ENCODE measurements at regions not wholly inside any gene's neighbourhood (a gene's known extent, or its start where the extent isn't known, plus 50 kb on each side); places are given as distances from the start of the nearest gene placed in this dataset.
"Not testable (repeated sequence)": the region's sequence is repeated elsewhere in the genome, so short reads cannot be mapped to it uniquely, and the experiment has no call there.

- DNase-seq (ENCODE audit: low read depth) = not testable (repeated sequence)
These were observed 109.5 kb downstream of the FOXD4L6 start for GRCh38 chr9:41018948-41019347.

- not testable (repeated sequence) for DNase-seq (ENCODE audit: low read depth)
These were observed 111.8 kb downstream of the FOXD4L6 start for GRCh38 chr9:41016699-41017098.

GRCh38 chr9:40999952-41000700 lies 128.4 kb downstream of the FOXD4L6 start:
- not testable (repeated sequence) for DNase-seq (ENCODE audit: low read depth)

- DNase-seq (ENCODE audit: low read depth) = not testable (repeated sequence)
These were observed 133.0 kb downstream of the FOXD4L6 start for GRCh38 chr9:40995490-40995889.

GRCh38 chr9:40993842-40994241 lies 134.6 kb downstream of the FOXD4L6 start:
- not testable (repeated sequence) for DNase-seq (ENCODE audit: low read depth)

- not testable (repeated sequence) for DNase-seq (ENCODE audit: low read depth)
These were observed 135.1 kb downstream of the FOXD4L6 start for GRCh38 chr9:40993375-40993774.

GRCh38 chr9:40992472-40992821 lies 136.0 kb downstream of the FOXD4L6 start:
- DNase-seq (ENCODE audit: low read depth) = not testable (repeated sequence)

- peak; percentile 100 for DNase-seq (ENCODE audit: low read depth)
These were observed 136.6 kb downstream of the FOXD4L6 start for GRCh38 chr9:40991741-40992471.

GRCh38 chr9:40991100-40991740 lies 137.3 kb downstream of the FOXD4L6 start:
- DNase-seq (ENCODE audit: low read depth) = not testable (repeated sequence)

- not testable (repeated sequence) for DNase-seq (ENCODE audit: low read depth)
These were observed 142.1 kb downstream of the FOXD4L6 start for GRCh38 chr9:40986332-40986731.

GRCh38 chr9:40975351-40975750 lies 153.1 kb downstream of the FOXD4L6 start:
- DNase-seq (ENCODE audit: low read depth) = not testable (repeated sequence)

GRCh38 chr9:40974912-40975311 lies 153.6 kb downstream of the FOXD4L6 start:
- DNase-seq (ENCODE audit: low read depth) = not testable (repeated sequence)

- not testable (repeated sequence) for DNase-seq (ENCODE audit: low read depth)
These were observed 156.7 kb downstream of the FOXD4L6 start for GRCh38 chr9:40971773-40972172.

GRCh38 chr9:40970340-40970739 lies 158.1 kb downstream of the FOXD4L6 start:
- DNase-seq (ENCODE audit: low read depth) = not testable (repeated sequence)

GRCh38 chr9:40962461-40962860 lies 166.0 kb downstream of the FOXD4L6 start:
- DNase-seq (ENCODE audit: low read depth) = not testable (repeated sequence)

GRCh38 chr9:40951876-40952494 lies 176.5 kb downstream of the FOXD4L6 start:
- DNase-seq (ENCODE audit: low read depth) = not testable (repeated sequence)

GRCh38 chr9:40946228-40946627 lies 182.3 kb downstream of the FOXD4L6 start:
- not testable (repeated sequence) for DNase-seq (ENCODE audit: low read depth)

GRCh38 chr9:40942730-40943129 lies 185.8 kb downstream of the FOXD4L6 start:
- not testable (repeated sequence) for DNase-seq (ENCODE audit: low read depth)

- DNase-seq (ENCODE audit: low read depth) = not testable (repeated sequence)
These were observed 188.6 kb downstream of the FOXD4L6 start for GRCh38 chr9:40939888-40940209.

- DNase-seq (ENCODE audit: low read depth) = not testable (repeated sequence)
These were observed 189.1 kb downstream of the FOXD4L6 start for GRCh38 chr9:40939201-40939887.

GRCh38 chr9:40935336-40935735 lies 193.1 kb downstream of the FOXD4L6 start:
- DNase-seq (ENCODE audit: low read depth) = no peak

Data from M059J (cell line).